HG03095 (cell line): ENCODE measurements at regions not wholly inside any gene's neighbourhood (a gene's known extent, or its start where the extent isn't known, plus 50 kb on each side); places are given as distances from the start of the nearest gene placed in this dataset.
"Not testable (repeated sequence)": the region's sequence is repeated elsewhere in the genome, so short reads cannot be mapped to it uniquely, and the experiment has no call there.

Source experiments
- ATAC-seq: cut with Tn5 transposase; IDR thresholded peaks from one replicate; pipeline ENCODE4 v1.9.1; 2021; ENCODE audit warnings: moderate library complexity; ENCODE audit not compliant: unreplicated experiment

DNA sequence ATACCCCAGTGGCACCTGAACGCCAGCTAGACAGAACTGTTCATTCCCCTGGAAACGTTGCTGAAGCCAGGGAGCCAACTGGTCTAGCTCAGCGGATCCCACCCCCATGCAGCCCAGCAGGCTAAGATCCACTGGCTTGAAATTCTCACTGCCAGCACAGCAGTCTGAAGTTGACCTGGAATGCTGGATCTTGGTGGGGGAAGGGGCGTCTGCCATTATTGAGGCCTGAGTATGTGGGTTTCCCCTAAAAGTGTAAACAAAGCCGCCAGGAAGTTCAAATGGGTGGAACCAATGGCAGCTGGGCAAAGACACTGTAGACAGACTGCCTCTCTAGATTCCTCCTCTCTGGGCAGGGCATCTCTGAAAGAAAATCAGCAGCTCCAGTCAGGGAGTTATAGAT, 213.0 kb downstream of the NKX6-1 start:
- no peak for ATAC-seq

- ATAC-seq: no peak
These were observed 219.4 kb downstream of the NKX6-1 start for GRCh38 chr4:84279678-84280077.

DNA sequence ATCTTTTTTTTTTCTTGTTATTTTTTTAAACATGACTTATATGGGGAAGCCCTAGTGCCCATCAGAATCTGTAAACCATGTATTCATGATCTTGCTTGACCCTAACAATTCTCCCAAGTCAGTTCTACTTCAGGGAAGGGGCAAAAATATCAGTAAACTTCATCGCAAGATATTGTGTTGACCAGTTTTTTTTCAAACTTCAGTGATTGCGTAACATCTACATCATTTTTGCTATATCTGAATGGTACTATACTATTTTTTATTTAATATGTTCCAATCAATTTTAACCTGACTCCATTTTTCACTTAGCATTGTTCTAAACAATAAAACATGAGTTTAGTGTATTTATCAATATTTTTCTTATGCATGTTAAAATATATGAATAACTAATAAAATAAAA, 221.2 kb downstream of the NKX6-1 start:
- ATAC-seq: no peak

- no peak for ATAC-seq
These were observed 222.3 kb downstream of the NKX6-1 start for GRCh38 chr4:84276752-84277151.

- ATAC-seq: no peak
These were observed 229.5 kb downstream of the NKX6-1 start for GRCh38 chr4:84269536-84270044.

GRCh38 chr4:84264652-84265051, 234.4 kb downstream of the NKX6-1 start:
- no peak for ATAC-seq

- ATAC-seq: no peak
These were observed 235.7 kb downstream of the NKX6-1 start for GRCh38 chr4:84263415-84263814.

- ATAC-seq: no peak
These were observed 238.6 kb downstream of the NKX6-1 start for GRCh38 chr4:84260495-84260894.

DNA sequence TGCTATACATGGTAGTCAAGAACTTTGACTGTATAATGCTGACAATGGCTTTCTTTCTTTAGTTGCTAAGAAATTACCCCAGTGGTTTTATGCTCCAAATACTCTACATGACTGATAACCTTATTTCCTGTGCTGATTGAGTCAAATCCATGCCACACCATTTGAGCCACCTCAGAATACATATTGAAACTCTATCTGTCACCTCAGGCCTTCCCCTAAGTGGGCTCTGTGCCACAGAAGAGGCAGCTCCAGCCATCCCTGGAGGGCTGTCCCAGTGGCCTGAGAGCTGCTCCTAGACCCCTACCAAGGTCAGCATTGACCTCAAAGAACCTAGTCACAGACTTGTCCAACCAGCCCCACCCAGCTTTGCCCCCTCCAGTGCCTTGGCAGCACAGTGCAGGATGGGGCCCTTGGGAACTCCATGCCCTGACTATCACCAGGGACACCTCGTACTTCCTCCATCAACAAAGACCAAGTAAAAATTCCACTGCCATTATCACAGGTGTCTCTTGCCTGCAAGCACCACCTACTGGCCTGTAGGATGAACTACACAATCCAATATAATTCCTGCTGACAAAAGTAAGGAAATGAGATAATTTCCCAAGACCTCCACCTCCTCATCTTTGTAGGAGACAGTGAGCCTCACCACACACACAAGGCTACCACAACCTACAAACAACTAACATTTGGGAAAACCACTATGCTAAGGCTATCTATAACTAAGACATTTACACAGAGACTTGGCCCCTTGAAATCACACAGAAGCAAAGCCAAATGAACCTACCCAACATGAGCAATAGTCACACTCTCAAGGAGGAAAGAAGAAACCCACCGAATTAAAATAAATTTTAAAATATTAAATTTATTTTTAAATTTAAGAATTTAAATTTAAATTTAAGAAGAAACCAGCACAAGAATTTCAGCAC, 239.9 kb downstream of the NKX6-1 start:
- ATAC-seq: no peak

- ATAC-seq: no peak
These were observed 244.6 kb downstream of the NKX6-1 start for GRCh38 chr4:84254537-84254936.

GRCh38 chr4:84249521-84249920, 249.6 kb downstream of the NKX6-1 start:
- no peak for ATAC-seq

DNA sequence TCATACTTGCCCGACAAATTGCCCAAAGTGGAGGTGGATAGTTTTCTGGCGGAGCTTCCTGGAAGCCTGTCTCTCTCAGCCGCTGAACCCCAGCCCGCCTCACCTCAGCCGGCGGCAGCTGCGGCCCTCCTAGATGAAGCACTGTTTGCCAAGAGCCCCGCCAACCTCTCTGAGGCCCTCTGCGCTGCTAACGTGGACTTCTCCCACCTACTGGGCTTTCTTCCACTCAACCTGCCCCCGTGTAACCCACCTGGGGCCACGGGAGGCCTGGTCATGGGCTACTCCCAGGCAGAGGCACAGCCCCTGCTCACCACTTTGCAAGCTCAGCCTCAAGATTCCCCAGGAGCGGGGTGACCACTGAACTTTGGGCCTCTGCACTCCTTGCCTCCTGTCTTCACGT, 254.1 kb downstream of the NKX6-1 start:
- not testable (repeated sequence) for ATAC-seq

DNA sequence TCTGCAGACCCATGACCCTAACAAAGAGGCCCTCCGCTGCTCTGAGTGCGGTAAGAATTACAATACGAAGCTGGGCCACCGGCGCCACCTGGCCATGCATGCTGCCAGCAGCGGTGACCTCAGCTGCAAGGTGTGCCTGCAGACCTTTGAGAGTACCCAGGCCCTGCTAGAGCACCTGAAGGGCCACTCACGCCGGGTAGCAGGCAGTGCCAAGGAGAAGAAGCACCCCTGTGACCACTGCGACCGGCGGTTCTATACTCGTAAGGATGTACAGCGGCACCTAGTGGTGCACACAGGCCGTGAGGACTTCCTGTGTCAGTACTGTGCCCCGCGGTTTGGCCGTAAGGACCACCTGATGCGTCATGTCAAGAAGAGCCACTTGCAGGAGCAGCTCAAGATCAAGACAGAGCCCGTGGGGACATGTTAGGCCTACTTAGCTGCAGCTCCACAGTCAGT, 254.7 kb downstream of the NKX6-1 start:
- not testable (repeated sequence) for ATAC-seq

DNA sequence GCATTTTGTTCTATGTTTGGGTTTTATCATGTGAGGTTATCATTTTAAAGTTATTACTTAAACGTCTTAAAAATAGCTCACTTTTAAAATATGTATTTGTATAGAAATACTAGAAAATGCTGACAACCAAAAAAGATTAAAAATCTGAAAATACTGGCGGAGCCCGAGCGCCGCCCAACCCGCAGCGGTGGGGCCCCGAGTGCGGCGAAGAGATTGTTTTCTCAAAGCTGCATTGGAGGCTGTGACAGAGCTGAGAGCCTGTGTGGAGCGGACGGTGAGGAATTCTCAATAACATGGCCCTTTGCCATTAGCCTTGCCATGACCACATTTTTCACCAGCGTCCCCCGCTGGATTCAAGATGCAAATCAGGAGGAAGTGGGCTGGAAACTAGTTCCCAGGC, 255.4 kb downstream of the NKX6-1 start:
- no peak for ATAC-seq

- no peak for ATAC-seq
These were observed 259.7 kb downstream of the NKX6-1 start for GRCh38 chr4:84239278-84239845.

- ATAC-seq: no peak
These were observed 260.6 kb downstream of the NKX6-1 start for GRCh38 chr4:84238247-84239090.

GRCh38 chr4:84237008-84237407, 262.1 kb downstream of the NKX6-1 start:
- no peak for ATAC-seq

- ATAC-seq: peak; percentile 99
These were observed 263.8 kb downstream of the NKX6-1 start for GRCh38 chr4:84235126-84235944.

- ATAC-seq: no peak
These were observed 266.6 kb downstream of the NKX6-1 start for GRCh38 chr4:84232309-84233095.
